Lower leg skin (tissue), 4 donors: ENCODE measurements at regions not wholly inside any gene's neighbourhood (a gene's known extent, or its start where the extent isn't known, plus 50 kb on each side); places are given as distances from the start of the nearest gene placed in this dataset.

Experiments used
- DNase-seq, 2 donors: peaks; one replicate each; pipeline ENCODE4 v3.0.0-alpha.2; 2019; ENCODE audit warnings: low spot score in 2 of 2
- H3K4me3 ChIP-seq: fragments of 200-600 bp; sonication (generic); 2 replicates; pipeline ENCODE4 v1.5.1; 2017; ENCODE audit warnings: mild to moderate bottlenecking, low read depth; ENCODE audit not compliant: poor library complexity, severe bottlenecking
- CTCF ChIP-seq, 3 donors: fragments of 450-650 bp; IDR thresholded peaks; one replicate each; pipeline ENCODE4 v1.5.1; 2016; ENCODE audit warnings: antibody characterized with exemption in 3 of 3, mild to moderate bottlenecking in 3 of 3, moderate library complexity in 2 of 3
- POLR2A ChIP-seq, 2 donors: fragments of 450-650 bp; IDR thresholded peaks; one replicate each; pipeline ENCODE4 v1.6.1; 2016 to 2017; ENCODE audit warnings: antibody characterized with exemption in 2 of 2, mild to moderate bottlenecking in 1 of 2, moderate library complexity in 1 of 2
- WGBS, 2 donors: methylation state at CpG; one replicate each; pipeline ENCODE4 v1.1.5; 2018; 5-methylcytosine and 5-hydroxymethylcytosine counted together
- intact Hi-C: fragments of 100-400 bp; cut with DNase I; formaldehyde crosslinking; loops from one replicate; pipeline ENCODE4 v1.15.0; 2023; ENCODE audit warnings: low total_unique reads

- DNase-seq, result no peak
- 65 to 77% methylated on average over 14 of the region's 14 CpGs for WGBS, 2 donors
- H3K4me3 ChIP-seq, result no peak overlapping the region
- no peak for TF ChIP-seq CTCF (IDR thresholded peaks at IDR 0.05)
- no peak for TF ChIP-seq POLR2A (IDR thresholded peaks at IDR 0.05)
- intact Hi-C loops, result no loop called here
These were observed 186.7 kb upstream of the SYT13 start for GRCh38 chr11:45472716-45473317.

GRCh38 chr11:45471266-45471665 is 185.1 kb upstream of the SYT13 start:
- WGBS, 2 donors, result 76 to 91% methylated on average over 4 of the region's 4 CpGs
- H3K4me3 ChIP-seq, result no peak overlapping the region
- intact Hi-C loops, result no loop called here
- TF ChIP-seq CTCF (IDR thresholded peaks at IDR 0.05) (no peak), POLR2A (IDR thresholded peaks at IDR 0.05) (no peak)
- no peak for DNase-seq

GRCh38 chr11:45470794-45471167 is 184.6 kb upstream of the SYT13 start:
- intact Hi-C loops, result no loop called here
- WGBS, 2 donors, result 84 to 95% methylated on average over 3 of the region's 3 CpGs
- H3K4me3 ChIP-seq, result no peak overlapping the region
- no peak for DNase-seq
- TF ChIP-seq POLR2A (IDR thresholded peaks at IDR 0.05) (no peak), CTCF (IDR thresholded peaks at IDR 0.05) (no peak)

- DNase-seq, result no peak
- 60 to 63% methylated on average over 8 of the region's 8 CpGs for WGBS, 2 donors
- no peak overlapping the region for H3K4me3 ChIP-seq
- TF ChIP-seq CTCF (IDR thresholded peaks at IDR 0.05), result no peak
- TF ChIP-seq POLR2A (IDR thresholded peaks at IDR 0.05), result no peak
- intact Hi-C loops, result no loop called here
These were observed 184.1 kb upstream of the SYT13 start for GRCh38 chr11:45470151-45470793.

- no peak overlapping the region for H3K4me3 ChIP-seq
- WGBS, 2 donors, result 60 to 66% methylated on average over 7 of the region's 7 CpGs
- TF ChIP-seq CTCF (IDR thresholded peaks at IDR 0.05) (no peak), POLR2A (IDR thresholded peaks at IDR 0.05) (no peak)
- intact Hi-C loops, result no loop called here
- no peak for DNase-seq
These were observed 182.2 kb upstream of the SYT13 start for GRCh38 chr11:45468267-45468856.
